Chondrocyte (in vitro differentiated cells): ENCODE measurements at regions not wholly inside any gene's neighbourhood (a gene's known extent, or its start where the extent isn't known, plus 50 kb on each side); places are given as distances from the start of the nearest gene placed in this dataset.
"Not testable (repeated sequence)": the region's sequence is repeated elsewhere in the genome, so short reads cannot be mapped to it uniquely, and the experiment has no call there.

ENCODE experiments used
- DNase-seq: peaks from one replicate; pipeline ENCODE4 v3.0.0; 2021; ENCODE audit warnings: mixed read lengths, low spot score
- H3K27ac Mint-ChIP-seq: one replicate; pipeline ENCODE4 v1.8.0; 2021; ENCODE audit warnings: mild to moderate bottlenecking, moderate library complexity, mixed read lengths; ENCODE audit not compliant: unreplicated experiment
- H3K27me3 Mint-ChIP-seq: 2 replicates; pipeline ENCODE4 v1.8.0; 2021; ENCODE audit warnings: low read depth, mixed read lengths
- H3K36me3 Mint-ChIP-seq: 2 replicates; pipeline ENCODE4 v1.8.0; 2021; ENCODE audit warnings: low read depth, mixed read lengths
- H3K4me1 Mint-ChIP-seq: 2 replicates; pipeline ENCODE4 v1.8.0; 2021; ENCODE audit warnings: low read depth, mild to moderate bottlenecking, mixed read lengths
- H3K4me3 Mint-ChIP-seq: one replicate; pipeline ENCODE4 v1.8.0; 2021; ENCODE audit warnings: mild to moderate bottlenecking, moderate library complexity, mixed read lengths; ENCODE audit not compliant: unreplicated experiment
- H3K9me3 Mint-ChIP-seq: 2 replicates; pipeline ENCODE4 v1.8.0; 2021; ENCODE audit warnings: low read depth, mixed read lengths
- TF ChIP-seq, protein P1 (sequence below): fragments of 200-600 bp; sonication (generic); IDR thresholded peaks from 2 replicates; pipeline ENCODE4 v1.5.0; 2021; ENCODE audit warnings: antibody characterized with exemption, mild to moderate bottlenecking, moderate library complexity

DNA sequence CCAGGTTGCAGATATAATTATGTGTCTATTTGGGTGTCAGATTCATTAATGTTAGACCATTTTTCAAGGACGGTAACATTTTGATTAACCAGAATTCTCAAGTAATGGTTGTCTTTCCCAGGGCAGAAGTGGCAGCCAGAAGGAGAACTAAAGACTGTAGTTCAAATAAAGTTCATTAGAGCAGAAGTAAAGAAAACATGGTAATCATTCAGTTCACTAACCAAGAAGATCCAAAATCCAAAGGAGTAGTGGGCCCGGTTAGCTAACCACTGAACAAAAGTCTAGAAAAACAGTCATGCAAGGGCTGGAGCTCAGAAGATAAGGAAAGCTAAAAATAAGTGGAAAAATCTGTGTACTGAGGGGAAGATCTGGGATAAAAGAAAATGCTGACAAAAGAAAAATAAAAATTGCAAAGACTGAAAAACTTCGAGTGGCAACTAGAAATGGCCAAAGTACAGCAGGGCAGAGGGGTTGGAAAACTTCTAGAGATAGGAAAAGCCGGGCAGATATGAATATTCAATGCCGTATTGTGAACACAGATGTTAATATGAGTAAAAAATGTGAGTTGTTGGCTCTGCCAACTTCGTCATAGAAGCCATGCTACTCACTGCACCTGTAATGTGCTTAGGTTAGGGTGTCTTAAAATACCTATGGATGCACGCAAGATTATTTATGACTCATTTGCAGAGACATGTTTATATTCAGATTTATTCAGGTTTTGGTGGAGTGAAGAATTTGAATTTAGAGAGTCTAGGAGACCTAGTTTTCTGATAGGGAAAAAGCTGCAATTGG lies 925.9 kb downstream of the LTN1 start:
- H3K4me1 Mint-ChIP-seq = peaks cover 10% of the 10 kb centered on the region
- no peaks in the 10 kb centered on the region for H3K9me3 Mint-ChIP-seq
- H3K27ac Mint-ChIP-seq = no peak overlapping the region
- H3K36me3 Mint-ChIP-seq = no peaks in the 10 kb centered on the region
- H3K4me3 Mint-ChIP-seq = no peak overlapping the region
- no peak for DNase-seq
- TF ChIP-seq, protein P1, sequence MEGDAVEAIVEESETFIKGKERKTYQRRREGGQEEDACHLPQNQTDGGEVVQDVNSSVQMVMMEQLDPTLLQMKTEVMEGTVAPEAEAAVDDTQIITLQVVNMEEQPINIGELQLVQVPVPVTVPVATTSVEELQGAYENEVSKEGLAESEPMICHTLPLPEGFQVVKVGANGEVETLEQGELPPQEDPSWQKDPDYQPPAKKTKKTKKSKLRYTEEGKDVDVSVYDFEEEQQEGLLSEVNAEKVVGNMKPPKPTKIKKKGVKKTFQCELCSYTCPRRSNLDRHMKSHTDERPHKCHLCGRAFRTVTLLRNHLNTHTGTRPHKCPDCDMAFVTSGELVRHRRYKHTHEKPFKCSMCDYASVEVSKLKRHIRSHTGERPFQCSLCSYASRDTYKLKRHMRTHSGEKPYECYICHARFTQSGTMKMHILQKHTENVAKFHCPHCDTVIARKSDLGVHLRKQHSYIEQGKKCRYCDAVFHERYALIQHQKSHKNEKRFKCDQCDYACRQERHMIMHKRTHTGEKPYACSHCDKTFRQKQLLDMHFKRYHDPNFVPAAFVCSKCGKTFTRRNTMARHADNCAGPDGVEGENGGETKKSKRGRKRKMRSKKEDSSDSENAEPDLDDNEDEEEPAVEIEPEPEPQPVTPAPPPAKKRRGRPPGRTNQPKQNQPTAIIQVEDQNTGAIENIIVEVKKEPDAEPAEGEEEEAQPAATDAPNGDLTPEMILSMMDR = no peak
- no peaks in the 10 kb centered on the region for H3K27me3 Mint-ChIP-seq

DNA sequence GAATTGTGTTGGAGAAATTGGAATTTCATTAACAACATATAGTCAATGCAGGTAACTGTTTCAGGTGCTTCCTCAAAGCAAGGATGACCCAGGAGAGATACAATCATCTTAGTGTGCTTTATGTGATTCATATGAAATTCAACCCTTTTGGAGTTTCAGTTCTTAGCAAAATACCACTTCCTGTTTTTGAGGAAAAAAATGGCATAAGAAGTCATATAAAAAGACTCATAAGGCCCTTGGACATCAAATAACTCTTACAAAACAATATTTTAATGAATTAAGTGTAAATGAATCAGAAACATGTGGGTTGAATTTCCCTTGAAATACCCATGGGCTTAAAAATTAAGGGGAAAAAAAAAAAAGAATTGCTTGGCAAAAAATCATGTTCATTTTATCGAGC lies 926.6 kb downstream of the LTN1 start:
- H3K9me3 Mint-ChIP-seq = no peaks in the 10 kb centered on the region
- TF ChIP-seq, protein P1 = no peak
- peaks cover under 1% of the 10 kb centered on the region for H3K27me3 Mint-ChIP-seq
- H3K4me1 Mint-ChIP-seq = peaks cover 10% of the 10 kb centered on the region
- H3K36me3 Mint-ChIP-seq = no peaks in the 10 kb centered on the region
- no peak for DNase-seq
- H3K4me3 Mint-ChIP-seq = no peak overlapping the region
- no peak overlapping the region for H3K27ac Mint-ChIP-seq

DNA sequence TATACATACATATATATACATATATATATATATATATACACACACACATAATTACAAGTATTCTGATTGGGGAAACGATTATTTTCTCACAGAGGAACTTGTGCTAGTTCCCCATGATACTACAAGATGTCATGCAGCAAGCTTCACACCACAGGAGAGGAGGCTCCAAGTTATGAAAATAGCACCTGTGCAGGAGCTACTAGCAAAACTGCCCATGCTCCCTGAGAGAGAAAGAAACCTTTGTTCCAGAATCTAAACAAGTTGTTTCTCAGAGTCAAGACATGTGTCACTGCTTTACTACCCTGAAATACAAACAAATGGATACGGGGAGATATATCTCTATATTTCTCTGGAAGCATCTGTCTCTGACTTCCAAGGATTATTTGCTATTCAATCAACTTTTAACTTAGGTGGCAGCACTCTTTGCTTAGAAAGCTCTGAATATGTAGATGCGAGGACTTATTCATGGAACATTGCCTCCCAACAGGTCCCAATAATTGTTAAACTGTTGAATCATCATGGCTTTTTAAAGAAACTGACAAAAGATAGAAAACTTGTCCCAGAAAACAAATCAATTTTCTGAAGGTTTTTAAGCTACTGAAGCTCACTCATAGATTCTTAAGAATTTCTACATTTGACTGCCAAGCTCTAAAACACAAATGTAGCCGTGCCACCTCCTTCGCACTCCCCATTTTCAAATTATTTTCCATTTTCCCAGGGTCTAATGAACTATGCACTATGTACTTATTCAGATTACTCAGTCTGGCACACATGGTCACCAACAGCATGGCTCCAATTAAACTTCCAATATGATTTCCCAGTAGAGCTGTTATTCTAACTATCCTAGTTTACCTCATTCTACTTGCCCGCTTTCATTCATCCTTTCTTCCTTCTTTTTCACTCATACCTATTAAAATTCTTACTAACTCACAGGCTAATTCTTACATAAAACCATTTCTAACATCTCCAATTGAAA lies 929.1 kb downstream of the LTN1 start:
- Mint-ChIP-seq H3K27me3 (peaks cover 2% of the 10 kb centered on the region), H3K36me3 (no peaks in the 10 kb centered on the region), H3K4me3 (no peak overlapping the region), H3K9me3 (no peaks in the 10 kb centered on the region), H3K27ac (no peak overlapping the region), H3K4me1 (no peaks in the 10 kb centered on the region)
- TF ChIP-seq, protein P1 = no peak
- no peak for DNase-seq

DNA sequence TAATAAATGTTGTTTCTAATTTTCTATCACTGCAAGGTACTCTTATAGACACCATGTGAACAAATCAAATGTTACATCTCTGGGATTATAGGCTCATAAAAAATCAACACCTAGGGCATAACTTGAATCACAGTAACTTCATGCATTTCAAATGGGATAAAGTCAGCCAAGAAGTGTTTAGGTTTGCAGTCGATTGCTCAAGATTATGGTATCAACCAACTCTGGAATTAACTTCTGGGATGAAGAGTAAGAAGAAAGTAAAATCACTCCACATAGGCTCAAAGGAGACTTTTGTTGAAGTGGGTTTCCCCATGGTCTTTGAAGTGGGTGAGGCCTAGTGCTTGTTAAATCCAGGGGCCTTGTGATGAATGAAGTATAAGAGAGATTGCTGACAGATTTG lies 939.7 kb downstream of the LTN1 start:
- not testable (repeated sequence) for H3K4me1 Mint-ChIP-seq, H3K27ac Mint-ChIP-seq, H3K27me3 Mint-ChIP-seq, H3K4me3 Mint-ChIP-seq, H3K36me3 Mint-ChIP-seq, H3K9me3 Mint-ChIP-seq, DNase-seq

DNA sequence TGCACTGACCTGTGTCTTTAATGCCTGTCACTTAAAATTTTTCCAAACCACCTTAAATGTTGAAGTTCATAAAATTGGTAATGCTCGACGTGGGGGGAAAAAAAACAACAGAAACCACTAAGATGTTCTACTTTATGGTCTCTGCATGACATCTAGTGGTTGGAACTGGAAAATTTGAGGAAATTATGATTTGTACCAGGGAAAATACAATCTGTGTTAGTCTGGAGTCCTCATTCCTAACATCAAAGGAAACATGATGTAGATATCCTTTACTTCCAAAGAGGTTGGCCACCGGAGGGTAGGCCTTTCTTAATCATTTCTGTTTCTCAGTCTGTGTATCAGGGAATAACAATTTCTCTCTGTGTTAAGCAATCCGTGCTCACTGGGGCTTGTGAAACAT lies 941.0 kb downstream of the LTN1 start:
- H3K27me3 Mint-ChIP-seq, H3K36me3 Mint-ChIP-seq, DNase-seq, H3K4me3 Mint-ChIP-seq, H3K9me3 Mint-ChIP-seq, H3K4me1 Mint-ChIP-seq, H3K27ac Mint-ChIP-seq: not testable (repeated sequence)
- TF ChIP-seq, protein P1 = peak; percentile 89

DNA sequence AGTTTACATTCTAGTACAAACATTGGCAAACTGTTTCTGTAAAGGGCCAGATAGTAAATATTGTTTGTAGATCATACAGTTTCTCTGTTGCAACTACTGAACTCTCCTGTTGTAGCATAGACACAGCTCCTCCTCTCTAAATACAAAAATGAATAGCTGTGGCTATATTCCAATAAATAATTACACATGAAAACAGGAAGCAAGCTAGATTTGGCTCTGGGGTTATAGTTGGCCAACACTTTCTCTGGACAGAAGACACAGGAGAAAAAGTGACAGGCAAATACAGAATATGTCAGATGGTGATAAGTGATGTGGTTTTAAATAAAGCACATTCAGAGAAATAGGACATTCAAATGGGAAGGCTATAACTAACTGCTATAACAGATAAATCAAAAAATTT lies 957.0 kb downstream of the LTN1 start:
- not testable (repeated sequence) for H3K27ac Mint-ChIP-seq, DNase-seq, H3K36me3 Mint-ChIP-seq, H3K4me3 Mint-ChIP-seq, H3K4me1 Mint-ChIP-seq, H3K27me3 Mint-ChIP-seq
- H3K9me3 Mint-ChIP-seq = peaks cover 36% of the 10 kb centered on the region

DNA sequence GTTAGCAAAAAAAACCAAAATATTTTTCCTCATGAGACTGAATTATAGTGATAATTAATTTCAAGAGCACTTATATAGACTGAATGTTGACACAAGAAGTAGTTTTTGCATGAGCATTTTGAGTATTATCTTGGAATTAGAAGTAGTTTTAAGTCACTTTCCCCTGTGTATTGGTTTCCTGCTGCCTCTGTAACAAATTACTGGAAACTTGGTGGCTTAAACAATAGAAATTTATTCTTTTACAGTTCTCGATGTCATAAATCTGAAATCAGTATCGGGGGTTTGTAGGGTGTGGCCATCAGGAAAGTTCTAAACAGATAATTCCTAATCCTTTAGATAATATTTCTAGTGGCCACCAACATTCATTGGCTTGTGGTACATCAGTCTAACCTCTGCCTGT lies 957.8 kb downstream of the LTN1 start:
- not testable (repeated sequence) for H3K4me3 Mint-ChIP-seq, DNase-seq, H3K27me3 Mint-ChIP-seq, H3K36me3 Mint-ChIP-seq, H3K27ac Mint-ChIP-seq, H3K4me1 Mint-ChIP-seq
- H3K9me3 Mint-ChIP-seq = peaks cover 33% of the 10 kb centered on the region

DNA sequence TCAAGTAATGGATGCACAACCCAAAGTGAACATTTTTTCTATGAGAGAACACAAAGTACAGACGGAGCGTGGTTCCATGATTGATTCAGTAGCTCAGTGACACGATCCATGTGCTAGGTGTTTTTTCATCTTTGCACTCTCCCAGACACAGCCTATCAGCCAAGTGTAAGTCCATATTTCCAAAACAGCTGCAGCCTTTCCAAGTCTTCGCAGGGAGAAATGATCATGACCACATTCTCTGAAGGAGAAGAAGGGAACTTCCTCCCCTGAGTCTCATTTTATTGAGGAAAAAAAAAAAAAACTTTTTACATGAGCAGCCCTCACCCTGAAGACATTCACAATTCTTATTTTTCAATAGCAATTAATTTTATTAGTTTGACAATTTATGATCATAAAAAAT lies 958.3 kb downstream of the LTN1 start:
- not testable (repeated sequence) for DNase-seq, H3K27ac Mint-ChIP-seq, H3K36me3 Mint-ChIP-seq, H3K4me1 Mint-ChIP-seq, H3K4me3 Mint-ChIP-seq, H3K27me3 Mint-ChIP-seq
- H3K9me3 Mint-ChIP-seq = peaks cover 30% of the 10 kb centered on the region

DNA sequence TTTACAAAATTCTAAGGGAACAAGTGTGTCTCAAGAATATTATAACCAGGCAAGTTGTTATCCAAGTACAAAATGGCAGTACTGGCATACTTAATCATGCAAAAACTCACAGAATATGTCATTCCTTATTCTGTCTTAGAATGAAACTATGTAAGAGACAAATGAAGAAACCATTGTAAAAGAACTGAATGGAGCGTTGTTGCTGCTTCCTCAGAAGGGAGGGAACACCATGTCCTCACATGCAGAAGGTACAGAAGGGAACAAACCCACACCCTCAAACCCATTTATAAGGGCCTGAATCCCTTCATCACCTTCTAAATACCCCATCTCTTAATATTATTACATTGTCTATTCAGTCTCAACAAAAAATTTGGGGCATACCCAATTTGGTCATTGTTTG lies 960.0 kb downstream of the LTN1 start:
- not testable (repeated sequence) for H3K4me3 Mint-ChIP-seq, DNase-seq, H3K27me3 Mint-ChIP-seq, H3K36me3 Mint-ChIP-seq, H3K4me1 Mint-ChIP-seq, H3K27ac Mint-ChIP-seq
- peaks cover 19% of the 10 kb centered on the region for H3K9me3 Mint-ChIP-seq
